GM12878 (cell line): ENCODE measurements at regions not wholly inside any gene's neighbourhood (a gene's known extent, or its start where the extent isn't known, plus 50 kb on each side); places are given as distances from the start of the nearest gene placed in this dataset.

ENCODE experiments used
- ATAC-seq: fragments of 200-7000 bp; cut with Tn5 transposase; 3 replicates; pipeline ENCODE4 v1.9.1; 2020; ENCODE audit warnings: mild to moderate bottlenecking, moderate library complexity
- BruUV-seq: library from RNA; stranded (reverse); fragments of 400-500 nt; replicated peaks from 2 replicates; lab custom pipeline; 2021; lab: Mats Ljungman, UMichigan
- CTCF ChIA-PET: fragments of 300-600 bp; sonication (Branson Sonifier 250); formaldehyde crosslinking; extraction: SDS; loops from one replicate; lab custom pipeline; 2021; ENCODE audit warnings: inconsistent platforms; lab: Yijun Ruan, JAX
- POLR2A ChIA-PET: fragments of 350-600 bp; formaldehyde crosslinking; extraction: SDS; loops from one replicate; lab custom pipeline; 2021; ENCODE audit warnings: inconsistent platforms; lab: Charles Lee
- RAD21 ChIA-PET: fragments of 300-600 bp; sonication (Branson Sonifier 250); formaldehyde crosslinking; loops from one replicate; lab custom pipeline; 2023; ENCODE audit warnings: antibody characterized with exemption; ENCODE audit not compliant: unreplicated experiment; lab: Charles Lee
- SMC1A ChIA-PET: fragments of 300-600 bp; sonication (Branson Sonifier 250); formaldehyde crosslinking; loops from one replicate; lab custom pipeline; 2023; ENCODE audit not compliant: unreplicated experiment, uncharacterized antibody; lab: Charles Lee
- DNase-seq: peaks from one replicate; pipeline ENCODE4 v3.0.0-alpha.2; 2011; ENCODE audit warnings: low read depth, low spot score
- FAIRE-seq: peaks from 3 replicates; lab custom pipeline; 2011; peaks lifted over from hg19 to GRCh38; lab: Jason Lieb, UNC
- H2AFZ ChIP-seq: 2 replicates; pipeline ENCODE4 v1.6.0; 2011; ENCODE audit warnings: low read depth, low read length, control low read depth; ENCODE audit not compliant: control insufficient read depth
- H3K27ac ChIP-seq: 2 replicates; pipeline ENCODE4 v1.5.1; 2011; ENCODE audit warnings: control low read depth; ENCODE audit not compliant: control insufficient read depth, insufficient read depth
- H3K27me3 ChIP-seq, 2 experiments: replicated peaks in 1 of 2; 2 replicates each; pipeline versions ENCODE4 v1.6.0 to v1.6.1; 2011; ENCODE audit warnings: low read length in 1 of 2; ENCODE audit not compliant: control insufficient read depth in 2 of 2, insufficient read depth in 2 of 2
- H3K36me3 ChIP-seq, 2 experiments: 2 replicates each; pipeline ENCODE4 v1.5.1; 2011; ENCODE audit warnings: low read length in 1 of 2; ENCODE audit not compliant: control insufficient read depth in 2 of 2, insufficient read depth in 2 of 2
- H3K4me1 ChIP-seq: 2 replicates; pipeline ENCODE4 v1.6.1; 2011; ENCODE audit warnings: mild to moderate bottlenecking, low read length, moderate library complexity, mixed read lengths; ENCODE audit not compliant: control insufficient read depth, insufficient read depth
- H3K4me2 ChIP-seq: 2 replicates; pipeline ENCODE4 v1.6.0; 2011; ENCODE audit warnings: control low read depth; ENCODE audit not compliant: control insufficient read depth, insufficient read depth
- H3K4me3 ChIP-seq: fragments of 200-600 bp; sonication (generic); 2 replicates; pipeline ENCODE4 v1.5.1; 2016
- H3K79me2 ChIP-seq: 2 replicates; pipeline ENCODE4 v1.6.0; 2011; ENCODE audit warnings: low read length; ENCODE audit not compliant: control insufficient read depth, insufficient read depth
- H3K9ac ChIP-seq: 2 replicates; pipeline ENCODE4 v1.8.0; 2011; ENCODE audit warnings: low read length, control low read depth, mixed read lengths; ENCODE audit not compliant: control insufficient read depth, insufficient read depth
- H3K9me3 ChIP-seq: replicated peaks from 3 replicates; pipeline ENCODE4 v1.5.1; 2011; ENCODE audit warnings: mild to moderate bottlenecking, low read length; ENCODE audit not compliant: control insufficient read depth, insufficient read depth
- H4K20me1 ChIP-seq: 2 replicates; pipeline ENCODE4 v1.6.0; 2011; ENCODE audit not compliant: control insufficient read depth, insufficient read depth
- ATF3 ChIP-seq: IDR thresholded peaks from 2 replicates; pipeline ENCODE4 v1.6.1; 2011; ENCODE audit warnings: low read depth, mild to moderate bottlenecking, low read length, moderate library complexity, borderline replicate concordance; ENCODE audit errors: extremely low read depth
- ATF7 ChIP-seq: fragments of 450-650 bp; IDR thresholded peaks from 2 replicates; pipeline ENCODE4 v1.6.1; 2016; ENCODE audit warnings: low read depth, mild to moderate bottlenecking
- EP300 ChIP-seq, 2 experiments: fragments of 150-350 bp in 1 of 2; IDR thresholded peaks; 2 replicates each; pipeline ENCODE4 v1.6.1; 2011 to 2012; ENCODE audit warnings: low read depth in 2 of 2, low read length in 2 of 2, borderline replicate concordance in 1 of 2, improper control_type of control experiment in 1 of 2, inconsistent platforms in 1 of 2; ENCODE audit not compliant: control insufficient read depth in 1 of 2
- ETV6 ChIP-seq, 2 experiments: fragments of 450-650 bp in 1 of 2; IDR thresholded peaks in 1 of 2; conservative IDR thresholded peaks in 1 of 2; 2 replicates each; pipeline ENCODE4 v1.6.1; 2014; ENCODE audit warnings: antibody characterized with exemption in 1 of 2, borderline replicate concordance in 1 of 2, low read depth in 1 of 2, mild to moderate bottlenecking in 1 of 2, moderate library complexity in 1 of 2
- MTA2 ChIP-seq: fragments of 450-650 bp; IDR thresholded peaks from 2 replicates; pipeline ENCODE4 v1.6.1; 2016; ENCODE audit warnings: low read depth, mild to moderate bottlenecking, moderate library complexity
- PKNOX1 ChIP-seq: fragments of 450-650 bp; IDR thresholded peaks from 2 replicates; pipeline ENCODE4 v1.6.1; 2016; ENCODE audit warnings: mild to moderate bottlenecking
- POLR2A ChIP-seq: IDR thresholded peaks from 2 replicates; pipeline ENCODE4 v1.6.1; 2011; ENCODE audit warnings: low read depth, mild to moderate bottlenecking, low read length
- TCF3 ChIP-seq: IDR thresholded peaks from 2 replicates; pipeline ENCODE4 v1.6.1; 2012; ENCODE audit warnings: low read depth, mild to moderate bottlenecking, low read length, borderline replicate concordance; ENCODE audit not compliant: insufficient read depth
- ZNF622 ChIP-seq: fragments of 450-650 bp; IDR thresholded peaks from 2 replicates; pipeline ENCODE4 v1.6.1; 2017; ENCODE audit warnings: mild to moderate bottlenecking, inconsistent platforms
- WGBS: methylation state at CpG from one replicate; pipeline ENCODE4 v1.1.6; 2016; ENCODE audit warnings: low lambda C conversion rate; ENCODE audit not compliant: insufficient replicate concordance, insufficient coverage; ENCODE audit errors: missing lambda C conversion rate; 5-methylcytosine and 5-hydroxymethylcytosine counted together
- in situ Hi-C: fragments of 300-500 bp; cut with MboI; formaldehyde crosslinking; loops from 9 replicates; pipeline ENCODE4 v1.14.3; 2018; ENCODE audit warnings: mixed read lengths
- intact Hi-C: fragments of 100-400 bp; cut with micrococcal nuclease; formaldehyde crosslinking; loops from one replicate; pipeline ENCODE4 v1.14.2; 2022; ENCODE audit not compliant: unreplicated experiment
- TF ChIP-seq, protein P1 (sequence below): fragments of 450-650 bp; IDR thresholded peaks from 2 replicates; pipeline ENCODE4 v1.6.1; 2016; ENCODE audit warnings: mild to moderate bottlenecking, moderate library complexity, borderline replicate concordance
- TF ChIP-seq, protein P2 (sequence below): fragments of 450-650 bp; IDR thresholded peaks from 2 replicates; pipeline ENCODE4 v1.6.1; 2017; ENCODE audit warnings: borderline replicate concordance
- TF ChIP-seq, protein P3 (sequence below): IDR thresholded peaks from 2 replicates; pipeline ENCODE4 v1.6.1; 2012; ENCODE audit warnings: improper control_type of control experiment, low read depth, low read length; ENCODE audit not compliant: insufficient replicate concordance

DNA sequence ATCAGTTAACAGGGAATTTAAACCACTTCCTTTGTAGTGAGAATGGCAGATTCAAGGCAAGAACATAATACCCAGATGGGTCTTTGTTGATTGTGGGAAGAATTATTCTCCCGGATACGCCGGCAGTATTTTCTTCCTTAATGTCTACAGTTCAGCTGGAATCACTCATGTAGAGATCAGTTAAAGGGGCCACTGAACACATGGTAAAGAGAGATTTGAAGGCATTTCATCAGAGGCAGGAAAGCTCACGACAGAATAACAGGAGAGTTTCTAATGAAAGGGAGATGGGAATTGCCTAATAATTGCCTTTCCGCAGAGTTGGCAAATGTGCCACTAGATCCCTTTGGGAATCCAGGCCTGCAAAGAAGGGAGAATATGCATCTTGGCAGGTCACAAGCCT, 327.7 kb upstream of the ZNF804A start:
- no TSS peak for BruUV-seq
- TF ChIP-seq ATF7 = no peak
- no peak for TF ChIP-seq ETV6 (conservative IDR thresholded peaks at IDR 0.05 in 1 of 2, IDR thresholded peaks at IDR 0.05 in 1 of 2; ENCODE audit: borderline replicate concordance in 1 of 2, low read depth in 1 of 2)
- TF ChIP-seq, protein P1, sequence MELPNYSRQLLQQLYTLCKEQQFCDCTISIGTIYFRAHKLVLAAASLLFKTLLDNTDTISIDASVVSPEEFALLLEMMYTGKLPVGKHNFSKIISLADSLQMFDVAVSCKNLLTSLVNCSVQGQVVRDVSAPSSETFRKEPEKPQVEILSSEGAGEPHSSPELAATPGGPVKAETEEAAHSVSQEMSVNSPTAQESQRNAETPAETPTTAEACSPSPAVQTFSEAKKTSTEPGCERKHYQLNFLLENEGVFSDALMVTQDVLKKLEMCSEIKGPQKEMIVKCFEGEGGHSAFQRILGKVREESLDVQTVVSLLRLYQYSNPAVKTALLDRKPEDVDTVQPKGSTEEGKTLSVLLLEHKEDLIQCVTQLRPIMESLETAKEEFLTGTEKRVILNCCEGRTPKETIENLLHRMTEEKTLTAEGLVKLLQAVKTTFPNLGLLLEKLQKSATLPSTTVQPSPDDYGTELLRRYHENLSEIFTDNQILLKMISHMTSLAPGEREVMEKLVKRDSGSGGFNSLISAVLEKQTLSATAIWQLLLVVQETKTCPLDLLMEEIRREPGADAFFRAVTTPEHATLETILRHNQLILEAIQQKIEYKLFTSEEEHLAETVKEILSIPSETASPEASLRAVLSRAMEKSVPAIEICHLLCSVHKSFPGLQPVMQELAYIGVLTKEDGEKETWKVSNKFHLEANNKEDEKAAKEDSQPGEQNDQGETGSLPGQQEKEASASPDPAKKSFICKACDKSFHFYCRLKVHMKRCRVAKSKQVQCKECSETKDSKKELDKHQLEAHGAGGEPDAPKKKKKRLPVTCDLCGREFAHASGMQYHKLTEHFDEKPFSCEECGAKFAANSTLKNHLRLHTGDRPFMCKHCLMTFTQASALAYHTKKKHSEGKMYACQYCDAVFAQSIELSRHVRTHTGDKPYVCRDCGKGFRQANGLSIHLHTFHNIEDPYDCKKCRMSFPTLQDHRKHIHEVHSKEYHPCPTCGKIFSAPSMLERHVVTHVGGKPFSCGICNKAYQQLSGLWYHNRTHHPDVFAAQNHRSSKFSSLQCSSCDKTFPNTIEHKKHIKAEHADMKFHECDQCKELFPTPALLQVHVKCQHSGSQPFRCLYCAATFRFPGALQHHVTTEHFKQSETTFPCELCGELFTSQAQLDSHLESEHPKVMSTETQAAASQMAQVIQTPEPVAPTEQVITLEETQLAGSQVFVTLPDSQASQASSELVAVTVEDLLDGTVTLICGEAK = no peak
- no peak for TF ChIP-seq ZNF622
- TF ChIP-seq POLR2A = no peak
- TF ChIP-seq TCF3 = no peak
- TF ChIP-seq, protein P2, sequence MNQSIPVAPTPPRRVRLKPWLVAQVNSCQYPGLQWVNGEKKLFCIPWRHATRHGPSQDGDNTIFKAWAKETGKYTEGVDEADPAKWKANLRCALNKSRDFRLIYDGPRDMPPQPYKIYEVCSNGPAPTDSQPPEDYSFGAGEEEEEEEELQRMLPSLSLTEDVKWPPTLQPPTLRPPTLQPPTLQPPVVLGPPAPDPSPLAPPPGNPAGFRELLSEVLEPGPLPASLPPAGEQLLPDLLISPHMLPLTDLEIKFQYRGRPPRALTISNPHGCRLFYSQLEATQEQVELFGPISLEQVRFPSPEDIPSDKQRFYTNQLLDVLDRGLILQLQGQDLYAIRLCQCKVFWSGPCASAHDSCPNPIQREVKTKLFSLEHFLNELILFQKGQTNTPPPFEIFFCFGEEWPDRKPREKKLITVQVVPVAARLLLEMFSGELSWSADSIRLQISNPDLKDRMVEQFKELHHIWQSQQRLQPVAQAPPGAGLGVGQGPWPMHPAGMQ = no peak
- TF ChIP-seq EP300 (IDR thresholded peaks at IDR 0.05; ENCODE audit: borderline replicate concordance in 1 of 2, control insufficient read depth in 1 of 2, low read depth in 2 of 2, low read length in 2 of 2) = no peak
- TF ChIP-seq, protein P3, sequence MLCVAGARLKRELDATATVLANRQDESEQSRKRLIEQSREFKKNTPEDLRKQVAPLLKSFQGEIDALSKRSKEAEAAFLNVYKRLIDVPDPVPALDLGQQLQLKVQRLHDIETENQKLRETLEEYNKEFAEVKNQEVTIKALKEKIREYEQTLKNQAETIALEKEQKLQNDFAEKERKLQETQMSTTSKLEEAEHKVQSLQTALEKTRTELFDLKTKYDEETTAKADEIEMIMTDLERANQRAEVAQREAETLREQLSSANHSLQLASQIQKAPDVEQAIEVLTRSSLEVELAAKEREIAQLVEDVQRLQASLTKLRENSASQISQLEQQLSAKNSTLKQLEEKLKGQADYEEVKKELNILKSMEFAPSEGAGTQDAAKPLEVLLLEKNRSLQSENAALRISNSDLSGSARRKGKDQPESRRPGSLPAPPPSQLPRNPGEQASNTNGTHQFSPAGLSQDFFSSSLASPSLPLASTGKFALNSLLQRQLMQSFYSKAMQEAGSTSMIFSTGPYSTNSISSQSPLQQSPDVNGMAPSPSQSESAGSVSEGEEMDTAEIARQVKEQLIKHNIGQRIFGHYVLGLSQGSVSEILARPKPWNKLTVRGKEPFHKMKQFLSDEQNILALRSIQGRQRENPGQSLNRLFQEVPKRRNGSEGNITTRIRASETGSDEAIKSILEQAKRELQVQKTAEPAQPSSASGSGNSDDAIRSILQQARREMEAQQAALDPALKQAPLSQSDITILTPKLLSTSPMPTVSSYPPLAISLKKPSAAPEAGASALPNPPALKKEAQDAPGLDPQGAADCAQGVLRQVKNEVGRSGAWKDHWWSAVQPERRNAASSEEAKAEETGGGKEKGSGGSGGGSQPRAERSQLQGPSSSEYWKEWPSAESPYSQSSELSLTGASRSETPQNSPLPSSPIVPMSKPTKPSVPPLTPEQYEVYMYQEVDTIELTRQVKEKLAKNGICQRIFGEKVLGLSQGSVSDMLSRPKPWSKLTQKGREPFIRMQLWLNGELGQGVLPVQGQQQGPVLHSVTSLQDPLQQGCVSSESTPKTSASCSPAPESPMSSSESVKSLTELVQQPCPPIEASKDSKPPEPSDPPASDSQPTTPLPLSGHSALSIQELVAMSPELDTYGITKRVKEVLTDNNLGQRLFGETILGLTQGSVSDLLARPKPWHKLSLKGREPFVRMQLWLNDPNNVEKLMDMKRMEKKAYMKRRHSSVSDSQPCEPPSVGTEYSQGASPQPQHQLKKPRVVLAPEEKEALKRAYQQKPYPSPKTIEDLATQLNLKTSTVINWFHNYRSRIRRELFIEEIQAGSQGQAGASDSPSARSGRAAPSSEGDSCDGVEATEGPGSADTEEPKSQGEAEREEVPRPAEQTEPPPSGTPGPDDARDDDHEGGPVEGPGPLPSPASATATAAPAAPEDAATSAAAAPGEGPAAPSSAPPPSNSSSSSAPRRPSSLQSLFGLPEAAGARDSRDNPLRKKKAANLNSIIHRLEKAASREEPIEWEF = no peak
- no peak for TF ChIP-seq PKNOX1
- TF ChIP-seq ATF3 = no peak
- no peak for TF ChIP-seq MTA2

More for the DNA sequence above, 327.7 kb upstream of the ZNF804A start:
- ChIA-PET RAD21 (no interaction called here), POLR2A (no interaction called here), SMC1A (no interaction called here), CTCF (no interaction called here)
- no peaks in the 10 kb centered on the region for H3K27me3 ChIP-seq
- H4K20me1 ChIP-seq = no peaks in the 10 kb centered on the region
- H3K9me3 ChIP-seq = no peaks in the 10 kb centered on the region
- no peak overlapping the region for H3K27ac ChIP-seq
- no peak overlapping the region for H3K4me3 ChIP-seq
- intact Hi-C loops = no loop called here
- H3K9ac ChIP-seq = no peak overlapping the region
- no peak for FAIRE-seq
- no peak for DNase-seq
- no peaks in the 10 kb centered on the region for H3K79me2 ChIP-seq
- H3K4me1 ChIP-seq = no peaks in the 10 kb centered on the region
- no peak overlapping the region for H3K4me2 ChIP-seq
- in situ Hi-C loops = no loop called here
- no peak for ATAC-seq
- H2AFZ ChIP-seq = no peak overlapping the region
- H3K36me3 ChIP-seq = no peaks in the 10 kb centered on the region
- WGBS = 50% methylated on average over 5 of the region's 5 CpGs
